A549 (cell line): ENCODE measurements at regions not wholly inside any gene's neighbourhood (a gene's known extent, or its start where the extent isn't known, plus 50 kb on each side); places are given as distances from the start of the nearest gene placed in this dataset.

Source experiments
- ATAC-seq, 2 experiments: fragments of 200-7000 bp in 1 of 2; fragments of >200 bp in 1 of 2; cut with Nextera tagmentation in 1 of 2; cut with Tn5 transposase in 1 of 2; 3 replicates each; pipeline versions ENCODE4 v1.8.0 to v1.9.1; 2018 to 2020; ENCODE audit warnings: mild to moderate bottlenecking in 1 of 2, moderate library complexity in 1 of 2
- CTCF ChIA-PET: fragments of 300-600 bp; sonication (Branson Sonifier 250); formaldehyde crosslinking; extraction: SDS; loops from one replicate; lab custom pipeline; 2021; ENCODE audit warnings: antibody characterized with exemption, inconsistent platforms; lab: Yijun Ruan, JAX
- POLR2A ChIA-PET: fragments of 350-600 bp; formaldehyde crosslinking; extraction: SDS; loops from one replicate; lab custom pipeline; 2021; ENCODE audit warnings: antibody characterized with exemption, inconsistent platforms; lab: Yijun Ruan, JAX
- DNase-seq, 2 experiments: peaks; one replicate each; pipeline versions ENCODE4 v3.0.0 to v3.0.0-alpha.2; 2011 to 2016; ENCODE audit warnings: low read depth in 1 of 2, low spot score in 1 of 2
- FAIRE-seq: peaks from 2 replicates; lab custom pipeline; 2011; peaks lifted over from hg19 to GRCh38; lab: Jason Lieb, UNC
- H3K27ac ChIP-seq, 2 experiments: fragments of >200 bp; sonication (Bioruptor Twin); formaldehyde crosslinking; 3 replicates each; pipeline ENCODE4 v1.5.1; 2016 to 2017
- H3K4me1 ChIP-seq: fragments of >200 bp; sonication (Bioruptor Twin); formaldehyde crosslinking; 3 replicates; pipeline ENCODE4 v1.6.1; 2016
- H3K4me2 ChIP-seq: fragments of >200 bp; sonication (Bioruptor Twin); formaldehyde crosslinking; 3 replicates; pipeline ENCODE4 v1.6.1; 2016
- H3K4me3 ChIP-seq: fragments of >200 bp; sonication (Bioruptor Twin); formaldehyde crosslinking; 3 replicates; pipeline ENCODE4 v1.5.1; 2016
- H3K9me3 ChIP-seq: fragments of >200 bp; sonication (Bioruptor Twin); formaldehyde crosslinking; 3 replicates; pipeline ENCODE4 v1.6.1; 2016
- BCL3 ChIP-seq: fragments of >200 bp; sonication (Bioruptor Twin); formaldehyde crosslinking; IDR thresholded peaks from 3 replicates; pipeline ENCODE4 v1.6.1; 2016
- CBX2 ChIP-seq: fragments of 200-600 bp; sonication (generic); IDR thresholded peaks from 2 replicates; pipeline ENCODE4 v1.6.1; 2016; ENCODE audit warnings: low read depth, mild to moderate bottlenecking, borderline replicate concordance
- CBX8 ChIP-seq: fragments of 200-600 bp; sonication (generic); IDR thresholded peaks from 2 replicates; pipeline ENCODE4 v1.6.1; 2016
- CEBPB ChIP-seq, 2 experiments: fragments of >200 bp in 1 of 2; sonication (Bioruptor Twin) in 1 of 2; formaldehyde crosslinking in 1 of 2; IDR thresholded peaks; 2 replicates each; pipeline ENCODE4 v1.6.1; 2012 to 2016
- CHD2 ChIP-seq: fragments of 150-350 bp; IDR thresholded peaks from 2 replicates; pipeline ENCODE4 v1.6.1; 2014; ENCODE audit warnings: low read length; ENCODE audit not compliant: partially characterized antibody
- CHD4 ChIP-seq: fragments of 200-600 bp; sonication (generic); IDR thresholded peaks from 2 replicates; pipeline ENCODE4 v1.6.1; 2016; ENCODE audit warnings: antibody characterized with exemption, mild to moderate bottlenecking, borderline replicate concordance
- EHF ChIP-seq: fragments of 250-450 bp; sonication (Bioruptor Pico); IDR thresholded peaks from 2 replicates; pipeline ENCODE4 v1.5.0; 2020; ENCODE audit warnings: mild to moderate bottlenecking
- EHMT2 ChIP-seq: fragments of 200-600 bp; sonication (generic); IDR thresholded peaks from 2 replicates; pipeline ENCODE4 v1.6.1; 2016; ENCODE audit warnings: antibody characterized with exemption, low read depth, mild to moderate bottlenecking, moderate library complexity
- FOSB ChIP-seq: fragments of 250-450 bp; sonication (Bioruptor Pico); IDR thresholded peaks from 2 replicates; pipeline ENCODE4 v1.5.0; 2020; ENCODE audit warnings: mild to moderate bottlenecking, moderate library complexity
- FOSL2 ChIP-seq, 2 experiments: fragments of 450-650 bp in 1 of 2; fragments of >200 bp in 1 of 2; sonication (Bioruptor Twin) in 1 of 2; formaldehyde crosslinking; IDR thresholded peaks; 2 replicates each; pipeline versions ENCODE4 v1.5.0 to v1.6.1; 2016 to 2020; ENCODE audit warnings: mild to moderate bottlenecking in 1 of 2, moderate library complexity in 1 of 2
- HDAC2 ChIP-seq: fragments of 200-600 bp; sonication (generic); IDR thresholded peaks from 2 replicates; pipeline ENCODE4 v1.6.1; 2016
- HES2 ChIP-seq: fragments of >200 bp; sonication (Bioruptor Twin); formaldehyde crosslinking; IDR thresholded peaks from 2 replicates; pipeline ENCODE4 v1.6.1; 2016
- HEYL ChIP-seq: fragments of 250-450 bp; sonication (Bioruptor Pico); IDR thresholded peaks from 2 replicates; pipeline ENCODE4 v1.8.0; 2021; ENCODE audit warnings: mild to moderate bottlenecking, moderate library complexity
- HOXA7 ChIP-seq: fragments of 250-450 bp; sonication (Bioruptor Pico); IDR thresholded peaks from 2 replicates; pipeline ENCODE4 v1.5.0; 2020; ENCODE audit warnings: mild to moderate bottlenecking, moderate library complexity
- JUNB ChIP-seq: fragments of >200 bp; sonication (Bioruptor Twin); formaldehyde crosslinking; IDR thresholded peaks from 2 replicates; pipeline ENCODE4 v1.6.1; 2016
- KDM5A ChIP-seq: fragments of 200-600 bp; sonication (generic); IDR thresholded peaks from 2 replicates; pipeline ENCODE4 v1.6.1; 2016; ENCODE audit warnings: antibody characterized with exemption, mild to moderate bottlenecking
- MAFK ChIP-seq: fragments of 450-650 bp; IDR thresholded peaks from 2 replicates; pipeline ENCODE4 v1.6.1; 2014; ENCODE audit not compliant: partially characterized antibody
- MAZ ChIP-seq: fragments of 150-350 bp; IDR thresholded peaks from 2 replicates; pipeline ENCODE4 v1.6.1; 2014; ENCODE audit warnings: antibody characterized with exemption, low read depth, low read length, borderline replicate concordance
- MYC ChIP-seq: IDR thresholded peaks from 2 replicates; pipeline ENCODE4 v1.6.1; 2012; ENCODE audit warnings: mild to moderate bottlenecking, inconsistent platforms, low read length, improper control_type of control experiment, borderline replicate concordance
- PBX3 ChIP-seq: IDR thresholded peaks from 2 replicates; pipeline ENCODE4 v1.6.1; 2012
- POLR2A ChIP-seq: IDR thresholded peaks from 2 replicates; pipeline ENCODE4 v1.6.1; 2012; ENCODE audit warnings: mild to moderate bottlenecking, low read length
- RCOR1 ChIP-seq: fragments of 150-350 bp; IDR thresholded peaks from 2 replicates; pipeline ENCODE4 v1.6.1; 2014; ENCODE audit warnings: antibody characterized with exemption, low read length, low read depth
- REST ChIP-seq: fragments of 200-600 bp; sonication (generic); IDR thresholded peaks from 2 replicates; pipeline ENCODE4 v1.6.1; 2016; ENCODE audit warnings: antibody characterized with exemption, mild to moderate bottlenecking, moderate library complexity
- RFX5 ChIP-seq: fragments of 450-650 bp; IDR thresholded peaks from 2 replicates; pipeline ENCODE4 v1.7.1; 2014; ENCODE audit warnings: antibody characterized with exemption, mild to moderate bottlenecking, moderate library complexity
- TFCP2L1 ChIP-seq: fragments of 250-450 bp; sonication (Bioruptor Pico); IDR thresholded peaks from 2 replicates; pipeline ENCODE4 v1.5.0; 2021; ENCODE audit warnings: mild to moderate bottlenecking
- TP53 ChIP-seq: fragments of 250-450 bp; sonication (Bioruptor Pico); IDR thresholded peaks from 2 replicates; pipeline ENCODE4 v1.5.0; 2021; ENCODE audit warnings: mild to moderate bottlenecking, moderate library complexity
- ZC3H11A ChIP-seq: fragments of 450-650 bp; IDR thresholded peaks from 2 replicates; pipeline ENCODE4 v1.6.1; 2014; ENCODE audit warnings: antibody characterized with exemption, mild to moderate bottlenecking
- WGBS: methylation state at CpG from one replicate; pipeline ENCODE4 v1.1.6; 2017; ENCODE audit errors: missing lambda C conversion rate; 5-methylcytosine and 5-hydroxymethylcytosine counted together

GRCh38 chr3:176439729-176440128, 757.6 kb downstream of the TBL1XR1 start:
- CTCF ChIA-PET, result no interaction called here
- Histone ChIP-seq H3K4me1 (no peaks in the 10 kb centered on the region), H3K4me2 (no peak overlapping the region), H3K9me3 (no peaks in the 10 kb centered on the region), H3K27ac (no peak overlapping the region), H3K4me3 (no peak overlapping the region)
- TF ChIP-seq MAFK (peak; percentile 22), PBX3 (no peak)
- FAIRE-seq (no peak), DNase-seq (no peak), ATAC-seq (no peak)
- POLR2A ChIA-PET, result no interaction called here
- 14% methylated on average over 2 of the region's 2 CpGs for WGBS

GRCh38 chr3:176431991-176432390, 765.3 kb downstream of the TBL1XR1 start:
- Histone ChIP-seq H3K4me1 (no peaks in the 10 kb centered on the region), H3K4me3 (no peak overlapping the region), H3K4me2 (no peak overlapping the region), H3K9me3 (no peaks in the 10 kb centered on the region), H3K27ac (no peak overlapping the region)
- ChIA-PET POLR2A (no interaction called here), CTCF (no interaction called here)
- DNase-seq (no peak), FAIRE-seq (no peak), ATAC-seq (no peak)
- WGBS, result 34% methylated on average over 6 of the region's 6 CpGs
- TF ChIP-seq TFCP2L1 (CRISPR knock-in tag) (no peak), HOXA7 (no peak), RFX5 (no peak), HDAC2 (no peak), CBX2 (no peak), POLR2A (no peak), BCL3 (no peak), CHD4 (no peak), ZC3H11A (no peak), CBX8 (no peak), HEYL (CRISPR knock-in tag) (no peak), TP53 (CRISPR knock-in tag) (no peak), HES2 (no peak), MAZ (no peak)

GRCh38 chr3:176431038-176431418, 766.3 kb downstream of the TBL1XR1 start:
- WGBS, result 5% methylated on average over 5 of the region's 5 CpGs
- no peak overlapping the region for H3K27ac ChIP-seq
- no peak for FAIRE-seq
- no peaks in the 10 kb centered on the region for H3K9me3 ChIP-seq
- no peak overlapping the region for H3K4me2 ChIP-seq
- TF ChIP-seq EHF (CRISPR knock-in tag) (no peak), MYC (no peak), HEYL (CRISPR knock-in tag) (no peak), FOSL2 (IDR thresholded peaks at IDR 0.05) (no peak), FOSL2 (CRISPR knock-in tag; IDR thresholded peaks at IDR 0.05) (no peak), CHD2 (no peak), RCOR1 (no peak), MAZ (no peak), REST (no peak), TP53 (CRISPR knock-in tag) (no peak), FOSB (CRISPR knock-in tag) (no peak), EHMT2 (no peak), BCL3 (no peak), PBX3 (no peak), KDM5A (no peak), CEBPB (IDR thresholded peaks at IDR 0.05) (no peak), JUNB (no peak), MAFK (no peak)
- no peak for ATAC-seq
- ChIA-PET CTCF (interaction anchor here (0.6 kb wide), 1 partner anchor 1458 kb away, joined by 3 read pairs; no protein-coding TSS in a partner anchor), POLR2A (no interaction called here)
- no peak overlapping the region for H3K4me3 ChIP-seq
- no peak for DNase-seq
- no peaks in the 10 kb centered on the region for H3K4me1 ChIP-seq
